Erythroblast (primary cell): ENCODE measurements at regions not wholly inside any gene's neighbourhood (a gene's known extent, or its start where the extent isn't known, plus 50 kb on each side); places are given as distances from the start of the nearest gene placed in this dataset.
A peak's percentile ranks its signal among the peaks of the same experiment; 100 is the strongest.

Source experiments
- DNase-seq, 2 experiments: peaks; one replicate each; lab custom pipeline; 2025; lab: John Stamatoyannopoulos, UW
- GATA1 ChIP-seq: IDR thresholded peaks from 2 replicates; pipeline ENCODE4 v1.6.1; 2011; ENCODE audit warnings: low read depth, mild to moderate bottlenecking, control low read depth, low read length, moderate library complexity
- POLR2A ChIP-seq: IDR thresholded peaks from 2 replicates; pipeline ENCODE4 v1.6.1; 2011; ENCODE audit warnings: mild to moderate bottlenecking, low read length

GRCh38 chr12:126883697-126884096 lies 1383.3 kb upstream of the TMEM132C start:
- no peak for DNase-seq
- TF ChIP-seq POLR2A (no peak), GATA1 (no peak)

GRCh38 chr12:126889501-126889900 lies 1377.5 kb upstream of the TMEM132C start:
- TF ChIP-seq GATA1: no peak
- no peak for TF ChIP-seq POLR2A
- DNase-seq: no peak

GRCh38 chr12:126890097-126890496 lies 1376.9 kb upstream of the TMEM132C start:
- no peak for TF ChIP-seq POLR2A
- no peak for TF ChIP-seq GATA1
- DNase-seq: no peak

GRCh38 chr12:126891789-126892188 lies 1375.2 kb upstream of the TMEM132C start:
- no peak for TF ChIP-seq GATA1
- TF ChIP-seq POLR2A: no peak
- DNase-seq: peak; percentile 2 to 10

- no peak for DNase-seq
- TF ChIP-seq POLR2A: no peak
- TF ChIP-seq GATA1: no peak
Measured at GRCh38 chr12:126895951-126896913, 1370.7 kb upstream of the TMEM132C start.

- no peak for TF ChIP-seq POLR2A
- TF ChIP-seq GATA1: no peak
- DNase-seq: no peak
Measured at GRCh38 chr12:126897102-126897501, 1369.9 kb upstream of the TMEM132C start.

- no peak for TF ChIP-seq GATA1
- no peak for TF ChIP-seq POLR2A
- no peak for DNase-seq
Measured at GRCh38 chr12:126897778-126898177, 1369.2 kb upstream of the TMEM132C start.

GRCh38 chr12:126898562-126898961 lies 1368.4 kb upstream of the TMEM132C start:
- no peak for DNase-seq

GRCh38 chr12:126899926-126900792 lies 1366.8 kb upstream of the TMEM132C start:
- no peak for DNase-seq
- TF ChIP-seq POLR2A (no peak), GATA1 (no peak)

More at GRCh38 chr12:126898562-126898961, 1368.4 kb upstream of the TMEM132C start:
- no peak for TF ChIP-seq GATA1
- TF ChIP-seq POLR2A: no peak

- DNase-seq: no peak
- TF ChIP-seq GATA1 (no peak), POLR2A (no peak)
Measured at GRCh38 chr12:126903027-126903876, 1363.7 kb upstream of the TMEM132C start.

- TF ChIP-seq GATA1 (no peak), POLR2A (no peak)
Measured at GRCh38 chr12:126905752-126906151, 1361.2 kb upstream of the TMEM132C start.

GRCh38 chr12:126907900-126908764 lies 1358.8 kb upstream of the TMEM132C start:
- TF ChIP-seq POLR2A (peak; percentile 81), GATA1 (no peak)
- DNase-seq: peak; percentile 90 to 93

More at GRCh38 chr12:126905752-126906151, 1361.2 kb upstream of the TMEM132C start:
- no peak for DNase-seq

GRCh38 chr12:126908765-126909142 lies 1358.2 kb upstream of the TMEM132C start:
- TF ChIP-seq GATA1 (no peak), POLR2A (no peak)
- DNase-seq: no peak
